WERI-Rb-1 (cell line): ENCODE measurements at regions not wholly inside any gene's neighbourhood (a gene's known extent, or its start where the extent isn't known, plus 50 kb on each side); places are given as distances from the start of the nearest gene placed in this dataset.

Experiments
- DNase-seq: peaks from one replicate; pipeline ENCODE4 v3.0.0-alpha.2; 2020
- H3K27ac ChIP-seq: fragments of 250-450 bp; sonication (Bioruptor Pico); 2 replicates; pipeline ENCODE4 v1.5.1; 2020; ENCODE audit warnings: mild to moderate bottlenecking, moderate library complexity
- H3K27me3 ChIP-seq: fragments of 250-450 bp; sonication (Bioruptor Pico); 2 replicates; pipeline ENCODE4 v1.5.1; 2021; ENCODE audit warnings: mild to moderate bottlenecking, low read depth, moderate library complexity; ENCODE audit not compliant: insufficient read depth, severe bottlenecking
- H3K36me3 ChIP-seq: fragments of 250-450 bp; sonication (Bioruptor Pico); 2 replicates; pipeline ENCODE4 v1.5.1; 2020; ENCODE audit warnings: mild to moderate bottlenecking, moderate library complexity
- H3K4me3 ChIP-seq: 2 replicates; pipeline ENCODE4 v1.5.1; 2011; ENCODE audit warnings: low read depth, mild to moderate bottlenecking, control low read depth, low read length
- H3K9me3 ChIP-seq: fragments of 250-450 bp; sonication (Bioruptor Pico); 2 replicates; pipeline ENCODE4 v1.5.1; 2021; ENCODE audit warnings: mild to moderate bottlenecking, moderate library complexity; ENCODE audit not compliant: severe bottlenecking
- TF ChIP-seq, protein P1 (sequence below): IDR thresholded peaks from 2 replicates; pipeline ENCODE4 v1.5.1; 2011; ENCODE audit warnings: low read depth, mild to moderate bottlenecking, control low read depth, inconsistent platforms, low read length

DNA sequence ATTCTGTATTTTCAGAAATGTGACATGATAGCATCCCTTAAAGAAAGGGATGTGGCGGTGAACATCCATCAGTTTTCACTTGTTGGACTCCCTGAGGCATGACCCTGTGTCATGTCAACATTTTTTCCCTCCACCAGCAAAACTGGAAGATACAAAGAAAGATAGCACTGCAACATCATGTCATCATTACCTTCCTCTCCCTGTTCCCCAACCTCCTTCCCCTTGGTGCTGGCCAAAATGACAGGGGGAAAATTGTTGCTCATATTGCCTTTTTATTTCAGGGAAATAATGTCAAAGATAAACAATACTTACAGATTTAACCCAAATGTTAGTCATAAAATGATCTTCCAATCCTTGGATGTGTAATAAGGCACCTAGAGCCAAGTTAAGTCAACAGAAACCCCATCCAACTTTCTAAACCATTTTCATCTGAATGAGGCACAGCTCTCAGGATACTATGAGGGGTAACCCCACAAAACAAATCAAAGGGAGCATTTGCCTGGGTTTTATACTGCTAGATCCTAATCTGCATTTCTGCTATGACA lies 644.3 kb downstream of the ACTL7B start:
- TF ChIP-seq, protein P1, sequence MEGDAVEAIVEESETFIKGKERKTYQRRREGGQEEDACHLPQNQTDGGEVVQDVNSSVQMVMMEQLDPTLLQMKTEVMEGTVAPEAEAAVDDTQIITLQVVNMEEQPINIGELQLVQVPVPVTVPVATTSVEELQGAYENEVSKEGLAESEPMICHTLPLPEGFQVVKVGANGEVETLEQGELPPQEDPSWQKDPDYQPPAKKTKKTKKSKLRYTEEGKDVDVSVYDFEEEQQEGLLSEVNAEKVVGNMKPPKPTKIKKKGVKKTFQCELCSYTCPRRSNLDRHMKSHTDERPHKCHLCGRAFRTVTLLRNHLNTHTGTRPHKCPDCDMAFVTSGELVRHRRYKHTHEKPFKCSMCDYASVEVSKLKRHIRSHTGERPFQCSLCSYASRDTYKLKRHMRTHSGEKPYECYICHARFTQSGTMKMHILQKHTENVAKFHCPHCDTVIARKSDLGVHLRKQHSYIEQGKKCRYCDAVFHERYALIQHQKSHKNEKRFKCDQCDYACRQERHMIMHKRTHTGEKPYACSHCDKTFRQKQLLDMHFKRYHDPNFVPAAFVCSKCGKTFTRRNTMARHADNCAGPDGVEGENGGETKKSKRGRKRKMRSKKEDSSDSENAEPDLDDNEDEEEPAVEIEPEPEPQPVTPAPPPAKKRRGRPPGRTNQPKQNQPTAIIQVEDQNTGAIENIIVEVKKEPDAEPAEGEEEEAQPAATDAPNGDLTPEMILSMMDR, result no peak
- no peaks in the 10 kb centered on the region for H3K27me3 ChIP-seq

DNA sequence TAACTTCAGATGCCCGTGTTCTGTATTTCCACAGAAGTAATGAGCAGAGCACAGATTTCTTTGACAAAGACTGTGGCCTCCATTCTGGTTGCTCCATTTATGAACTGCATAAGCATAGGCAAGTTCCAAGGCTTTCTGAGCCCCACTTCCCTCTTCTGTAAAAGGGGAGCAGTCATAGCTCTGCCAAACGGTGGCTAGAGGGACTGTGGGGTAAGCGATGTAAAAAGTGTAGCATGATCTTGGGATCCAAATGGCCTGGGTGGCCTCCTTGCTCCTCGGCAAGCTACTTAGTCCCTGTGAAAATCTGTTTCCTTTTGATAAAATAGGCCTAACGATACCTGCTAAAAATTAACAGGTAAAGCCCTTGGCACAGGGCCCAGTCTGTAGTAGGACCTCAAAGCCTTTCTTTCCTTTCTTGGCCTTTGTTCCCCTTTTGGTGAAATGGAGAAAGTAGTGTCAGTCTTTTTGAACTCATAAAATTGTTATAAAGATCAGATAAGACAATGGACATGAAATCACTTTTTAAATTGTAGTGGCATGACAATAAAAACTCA lies 646.6 kb downstream of the ACTL7B start:
- Histone ChIP-seq H3K4me3 (no peak overlapping the region), H3K36me3 (no peaks in the 10 kb centered on the region), H3K9me3 (no peaks in the 10 kb centered on the region), H3K27me3 (no peaks in the 10 kb centered on the region), H3K27ac (no peak overlapping the region)
- DNase-seq, result no peak
- TF ChIP-seq, protein P1, result no peak

More for the DNA sequence above, 644.3 kb downstream of the ACTL7B start:
- DNase-seq, result no peak
- Histone ChIP-seq H3K9me3 (no peaks in the 10 kb centered on the region), H3K27ac (no peak overlapping the region), H3K4me3 (no peak overlapping the region), H3K36me3 (no peaks in the 10 kb centered on the region)

DNA sequence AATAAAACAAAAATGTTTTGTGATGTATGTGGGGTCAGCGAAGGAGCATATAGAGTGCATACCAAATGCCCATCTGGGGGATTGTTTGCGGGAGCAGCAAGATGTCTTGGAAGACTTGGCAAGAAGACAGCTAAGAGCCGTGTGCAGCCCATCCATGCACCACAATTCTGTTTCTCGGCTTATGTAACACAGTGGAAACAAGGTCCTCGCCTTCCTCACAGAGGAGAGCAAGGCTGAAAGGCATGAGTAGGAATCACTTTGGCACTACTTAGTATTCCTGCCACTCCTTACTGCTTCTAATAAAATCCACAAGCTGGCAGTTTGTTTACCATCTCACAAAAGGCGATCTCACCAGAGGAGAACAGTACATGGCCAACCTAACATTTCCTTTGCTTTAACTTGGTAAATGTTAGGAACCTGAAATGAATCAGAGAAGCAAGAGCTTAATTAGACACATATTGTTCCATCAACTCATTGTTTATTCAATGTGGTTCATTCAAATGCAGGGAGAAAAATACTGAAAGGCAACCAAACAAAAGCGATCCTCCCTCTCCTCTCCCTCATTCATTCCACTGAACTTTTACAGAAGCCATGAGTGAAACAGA lies 648.1 kb downstream of the ACTL7B start:
- TF ChIP-seq, protein P1, result no peak
- no peak overlapping the region for H3K27ac ChIP-seq
- no peak for DNase-seq
- H3K36me3 ChIP-seq, result no peaks in the 10 kb centered on the region
- H3K27me3 ChIP-seq, result no peaks in the 10 kb centered on the region
- no peak overlapping the region for H3K4me3 ChIP-seq
- H3K9me3 ChIP-seq, result no peaks in the 10 kb centered on the region

DNA sequence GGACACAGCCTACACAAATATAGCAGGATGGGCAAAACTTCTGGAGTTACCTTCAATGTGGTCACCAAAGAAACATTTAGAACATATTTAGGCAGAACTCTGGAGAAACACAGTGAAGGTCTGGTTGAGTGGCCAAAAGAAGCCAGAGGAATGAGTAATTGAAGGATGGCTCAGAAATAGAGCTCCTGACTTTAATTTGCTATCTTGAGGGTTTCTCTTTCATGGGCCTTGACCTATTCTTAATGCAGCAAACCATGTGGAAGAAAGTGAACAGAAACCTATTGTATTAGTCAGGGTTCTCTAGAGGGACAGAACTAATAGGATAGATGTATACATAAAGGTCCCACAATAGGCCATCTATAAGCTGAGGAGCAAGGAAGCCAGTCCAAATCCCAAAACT lies 650.5 kb downstream of the ACTL7B start:
- TF ChIP-seq, protein P1, result no peak
- H3K27ac ChIP-seq, result no peak overlapping the region

DNA sequence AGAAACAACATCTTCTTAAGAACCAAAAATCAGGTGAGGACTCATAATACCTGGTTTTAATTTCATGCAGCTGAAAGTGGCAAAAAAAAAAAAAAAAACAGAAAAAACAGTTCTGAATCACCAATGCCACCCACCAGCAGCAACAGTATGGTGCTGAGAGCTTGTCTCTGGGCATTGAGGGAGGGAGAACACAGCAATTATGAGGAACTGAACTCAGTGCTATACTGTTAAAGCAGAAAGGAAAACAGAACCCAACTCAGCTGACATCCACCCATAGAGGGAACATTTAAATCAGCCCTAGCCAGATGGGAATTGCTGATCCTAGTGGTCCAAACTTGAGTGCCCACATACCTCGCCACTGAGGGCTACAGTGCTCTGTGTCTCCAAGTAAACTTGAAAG lies 657.9 kb downstream of the ACTL7B start:
- no peak overlapping the region for H3K4me3 ChIP-seq
- H3K27me3 ChIP-seq, result no peaks in the 10 kb centered on the region
- no peak for DNase-seq
- H3K9me3 ChIP-seq, result peaks cover 6% of the 10 kb centered on the region
- H3K27ac ChIP-seq, result no peak overlapping the region
- TF ChIP-seq, protein P1, result no peak
- H3K36me3 ChIP-seq, result no peaks in the 10 kb centered on the region

More for the DNA sequence above, 650.5 kb downstream of the ACTL7B start:
- Histone ChIP-seq H3K4me3 (no peak overlapping the region), H3K27me3 (no peaks in the 10 kb centered on the region), H3K9me3 (peaks cover 6% of the 10 kb centered on the region), H3K36me3 (no peaks in the 10 kb centered on the region)
- DNase-seq, result no peak
